ENCODE measurements at regions not wholly inside any gene's neighbourhood (a gene's known extent, or its start where the extent isn't known, plus 50 kb on each side); places are given as distances from the start of the nearest gene placed in this dataset.

GRCh38 chr13:68727798-68728197, 1379.8 kb upstream of the ATXN8OS start:
- no peaks in the 10 kb centered on the region for H3K4me1 ChIP-seq
- H3K27ac ChIP-seq = no peak overlapping the region
- H3K4me3 ChIP-seq = no peak overlapping the region
- DNase-seq (no peak), ATAC-seq (no peak)
- intact Hi-C loops (cut with DNase I) = no loop called here
- 58 to 59% methylated on average over 4 of the region's 4 CpGs for WGBS, 2 donors
- no peak for TF ChIP-seq CTCF (IDR thresholded peaks at IDR 0.05)
- no peaks in the 10 kb centered on the region for H3K36me3 ChIP-seq
- H3K9me3 ChIP-seq = peaks cover 0 to 12% (median 0%) of the 10 kb centered on the region in 11 donors
- H3K27me3 ChIP-seq = no peaks in the 10 kb centered on the region

- Histone ChIP-seq H3K9me3 (peaks cover 0 to 12% (median 0%) of the 10 kb centered on the region in 11 donors), H3K27me3 (no peaks in the 10 kb centered on the region), H3K36me3 (no peaks in the 10 kb centered on the region), H3K4me3 (no peak overlapping the region), H3K4me1 (no peaks in the 10 kb centered on the region), H3K27ac (no peak overlapping the region)
- TF ChIP-seq CTCF (IDR thresholded peaks at IDR 0.05) = no peak
- WGBS, 2 donors = 74 to 86% methylated on average over 1 of the region's 1 CpG
- no peak for ATAC-seq
- no peak for DNase-seq
- intact Hi-C loops (cut with DNase I) = no loop called here
Observed at GRCh38 chr13:68727165-68727564, 1380.5 kb upstream of the ATXN8OS start.

GRCh38 chr13:68719815-68720214, 1387.8 kb upstream of the ATXN8OS start:
- intact Hi-C loops (cut with DNase I) = no loop called here

GRCh38 chr13:68715651-68716050, 1392.0 kb upstream of the ATXN8OS start:
- peaks cover 0 to 16% (median 0%) of the 10 kb centered on the region in 11 donors for H3K9me3 ChIP-seq
- no peaks in the 10 kb centered on the region for H3K27me3 ChIP-seq
- H3K4me3 ChIP-seq = no peak overlapping the region
- H3K36me3 ChIP-seq = no peaks in the 10 kb centered on the region
- intact Hi-C loops (cut with DNase I) = no loop called here
- WGBS, 2 donors = 44 to 46% methylated on average over 2 of the region's 2 CpGs
- no peak overlapping the region for H3K27ac ChIP-seq
- no peak for TF ChIP-seq CTCF (IDR thresholded peaks at IDR 0.05)
- DNase-seq = no peak
- H3K4me1 ChIP-seq = no peaks in the 10 kb centered on the region
- no peak for ATAC-seq

More at GRCh38 chr13:68719815-68720214, 1387.8 kb upstream of the ATXN8OS start:
- no peaks in the 10 kb centered on the region for H3K4me1 ChIP-seq
- ATAC-seq (no peak), DNase-seq (no peak)
- H3K36me3 ChIP-seq = no peaks in the 10 kb centered on the region
- H3K9me3 ChIP-seq = peaks cover 0 to 27% (median 0%) of the 10 kb centered on the region in 11 donors
- no peak for TF ChIP-seq CTCF (IDR thresholded peaks at IDR 0.05)
- 92% methylated on average over 3 of the region's 3 CpGs for WGBS, 2 donors
- H3K4me3 ChIP-seq = no peak overlapping the region
- no peaks in the 10 kb centered on the region for H3K27me3 ChIP-seq
- no peak overlapping the region for H3K27ac ChIP-seq

Data from heart right ventricle (tissue), 16 donors.